Activated CD8-positive, alpha-beta memory T cell treated with anti-CD3 and anti-CD28 coated beads for 1 hour (primary cell): ENCODE measurements at regions not wholly inside any gene's neighbourhood (a gene's known extent, or its start where the extent isn't known, plus 50 kb on each side); places are given as distances from the start of the nearest gene placed in this dataset.

Source experiments
- DNase-seq, 2 donors: peaks; one replicate each; pipeline ENCODE4 v3.0.0-alpha.2; 2020; ENCODE audit warnings: low read depth in 1 of 2; ENCODE audit errors: extremely low read depth in 1 of 2

DNA sequence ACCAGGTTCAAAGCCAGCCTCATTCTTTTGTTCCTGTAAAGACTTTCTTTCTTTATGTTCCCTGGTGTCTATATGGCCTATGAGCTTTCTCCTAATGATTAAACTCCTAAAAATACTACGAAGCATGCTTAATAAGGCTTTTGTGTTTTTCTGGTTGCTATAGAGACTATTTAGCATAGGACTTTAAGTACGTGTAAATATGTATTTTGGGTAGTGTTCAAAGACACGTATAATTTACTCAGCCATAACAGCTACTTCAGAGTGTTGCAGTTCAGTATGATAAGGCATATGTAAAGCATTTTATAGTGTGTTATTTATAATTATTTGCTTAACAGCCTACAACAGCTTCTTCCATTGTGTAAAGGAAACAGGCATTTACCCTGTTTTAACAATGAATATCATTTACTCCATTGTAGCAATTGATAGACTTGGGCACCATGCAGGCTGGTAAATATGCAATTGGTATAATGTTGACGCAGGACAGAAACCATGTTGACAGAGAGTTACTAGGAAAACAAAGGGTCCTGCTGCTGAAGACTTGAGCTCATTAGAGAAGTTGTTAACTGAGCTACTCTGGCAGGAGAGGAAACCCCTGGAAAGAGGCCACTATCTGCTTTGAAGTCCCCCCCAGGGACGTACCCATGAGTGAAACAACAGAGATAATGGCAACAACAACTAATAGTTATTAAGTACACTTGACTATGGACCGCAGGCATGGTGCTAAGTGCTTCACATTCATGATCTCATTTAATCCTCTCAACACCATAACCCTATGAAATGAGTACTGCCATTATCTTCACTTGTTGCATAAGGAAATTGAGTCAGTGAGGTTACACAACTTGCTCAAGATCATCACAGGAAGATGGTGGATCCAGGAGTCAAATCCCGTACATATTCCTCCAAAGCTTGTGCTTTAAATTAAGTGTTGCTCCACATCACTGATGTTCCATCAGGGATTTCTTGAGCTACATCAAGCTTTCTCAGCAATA is 342.2 kb upstream of the DYNLRB2 start:
- no peak for DNase-seq

DNA sequence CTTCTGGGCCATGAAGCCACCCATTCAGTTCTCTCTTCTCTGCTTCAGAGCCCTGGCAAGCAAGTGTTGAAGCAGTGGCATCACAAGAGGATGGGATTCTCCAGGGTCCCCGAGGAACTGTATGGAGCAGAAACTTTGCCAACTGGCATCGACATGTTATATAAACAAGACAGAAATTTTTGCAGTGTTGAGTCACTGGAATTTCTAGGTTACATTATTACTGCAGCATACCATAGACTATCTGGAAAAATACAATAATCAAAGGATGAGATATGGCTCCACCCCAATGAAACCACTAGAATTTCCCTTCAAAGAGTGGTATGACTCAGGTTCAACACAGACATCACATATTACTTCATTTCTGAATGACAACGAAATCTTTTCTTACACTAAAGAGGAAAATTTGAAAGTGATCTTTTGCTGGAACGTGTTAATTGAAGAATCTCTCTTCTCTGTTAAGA is 343.0 kb upstream of the DYNLRB2 start:
- no peak for DNase-seq

DNA sequence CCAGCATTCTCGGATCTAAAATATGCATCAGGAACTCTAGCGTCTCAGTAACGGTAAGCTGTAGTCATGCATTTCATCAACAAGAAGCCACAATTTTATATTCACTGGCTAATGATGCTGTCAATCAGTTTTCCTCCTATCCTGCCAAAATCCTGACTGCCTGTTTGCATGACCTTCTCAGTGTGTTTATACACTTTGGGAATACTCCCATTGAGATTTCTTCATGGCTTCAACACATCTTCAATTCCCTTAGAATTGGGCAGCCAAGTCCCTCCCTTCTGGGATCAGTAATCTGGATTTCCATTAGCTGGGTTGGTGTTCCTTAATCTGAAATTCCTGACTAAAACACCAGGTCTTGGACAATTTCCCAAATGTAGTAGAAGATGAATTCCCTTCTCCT is 348.9 kb upstream of the DYNLRB2 start:
- DNase-seq, result no peak

DNA sequence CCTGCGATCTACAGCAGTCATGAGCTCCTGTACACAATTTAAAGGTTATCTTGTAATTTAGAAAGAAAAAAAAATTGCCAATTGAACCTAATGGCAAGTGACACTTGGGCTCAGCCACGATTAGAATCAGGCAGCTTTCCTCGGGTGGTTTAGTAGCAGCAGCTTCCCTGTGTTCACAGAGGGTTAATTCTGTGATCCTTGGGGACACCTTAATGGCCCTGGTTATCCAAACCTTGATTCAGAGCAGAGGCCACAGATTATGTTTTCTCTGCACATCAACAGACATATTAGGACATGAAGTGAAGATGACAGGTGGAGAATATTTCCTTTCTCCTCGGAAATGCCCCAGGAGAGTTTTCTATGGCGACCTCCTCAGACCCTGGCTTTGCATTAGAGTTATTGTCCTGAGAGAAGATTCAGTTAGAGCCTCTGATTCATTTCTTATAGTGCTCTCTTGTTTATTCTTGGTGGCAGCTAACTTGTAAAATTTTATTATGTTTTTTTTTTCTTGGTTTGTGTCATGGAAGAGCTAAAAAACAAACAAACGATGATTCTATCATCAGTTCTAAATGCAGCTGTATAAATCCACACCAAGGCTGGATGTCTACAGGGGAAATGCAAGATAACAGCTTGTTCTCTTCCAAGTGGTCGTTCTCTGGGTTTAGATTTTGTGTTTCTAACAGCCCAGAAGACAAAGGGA is 351.2 kb upstream of the DYNLRB2 start:
- DNase-seq, result no peak

DNA sequence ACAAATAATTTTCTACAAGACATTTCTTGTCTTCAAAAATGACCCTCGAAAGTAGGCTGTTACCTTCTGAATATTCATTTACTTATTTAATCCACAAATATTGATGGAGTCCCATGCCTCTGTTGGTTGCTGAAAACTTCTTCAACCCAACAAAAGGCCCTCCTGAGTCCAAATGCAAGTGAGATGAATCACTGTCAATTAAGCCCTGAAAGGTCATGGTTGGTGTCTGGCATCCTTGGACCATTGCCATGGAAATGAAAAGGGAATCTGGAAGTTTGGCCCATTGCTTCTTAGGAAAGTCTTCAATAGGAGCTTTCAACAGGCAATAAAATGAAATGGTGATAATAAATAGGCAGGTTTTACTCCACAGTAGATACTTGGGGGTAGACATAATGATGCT is 364.7 kb upstream of the DYNLRB2 start:
- DNase-seq, result no peak

DNA sequence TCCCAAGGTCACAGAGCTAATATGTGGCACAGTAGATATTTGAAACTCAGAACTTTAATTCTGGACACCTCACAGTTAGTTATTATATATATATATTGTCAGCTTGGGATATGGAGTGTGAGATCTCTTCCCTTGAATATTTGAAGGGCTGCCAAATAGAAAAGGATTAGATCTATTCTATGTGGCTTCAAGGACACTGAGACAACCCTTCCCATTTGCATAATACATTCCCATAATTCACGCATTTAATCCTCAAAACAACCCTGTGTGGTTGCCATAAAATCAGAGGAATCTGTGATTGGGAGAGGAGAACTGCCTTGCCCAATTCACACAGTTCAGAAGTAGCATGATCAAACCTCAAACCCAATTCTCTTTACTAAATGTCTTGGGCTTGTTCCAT is 365.8 kb upstream of the DYNLRB2 start:
- no peak for DNase-seq

DNA sequence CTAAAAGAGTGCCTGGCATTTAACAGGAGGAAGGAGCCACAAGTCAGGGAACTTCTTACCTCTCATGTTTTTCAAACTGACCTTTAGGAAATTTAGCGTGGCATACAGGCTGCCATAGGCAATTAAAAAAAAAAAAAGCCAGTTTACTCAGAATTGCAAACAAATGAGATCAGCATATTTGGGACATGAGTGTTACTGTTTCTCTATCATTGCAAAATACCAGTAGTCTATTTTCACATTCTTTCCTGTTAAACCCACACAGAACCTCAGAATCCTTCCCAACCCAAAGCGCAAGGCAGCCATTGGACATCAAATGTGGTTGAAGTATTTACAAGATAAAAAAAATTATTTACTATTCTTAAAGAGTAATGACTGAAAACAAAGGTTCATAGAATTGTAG is 366.4 kb upstream of the DYNLRB2 start:
- DNase-seq, result no peak

DNA sequence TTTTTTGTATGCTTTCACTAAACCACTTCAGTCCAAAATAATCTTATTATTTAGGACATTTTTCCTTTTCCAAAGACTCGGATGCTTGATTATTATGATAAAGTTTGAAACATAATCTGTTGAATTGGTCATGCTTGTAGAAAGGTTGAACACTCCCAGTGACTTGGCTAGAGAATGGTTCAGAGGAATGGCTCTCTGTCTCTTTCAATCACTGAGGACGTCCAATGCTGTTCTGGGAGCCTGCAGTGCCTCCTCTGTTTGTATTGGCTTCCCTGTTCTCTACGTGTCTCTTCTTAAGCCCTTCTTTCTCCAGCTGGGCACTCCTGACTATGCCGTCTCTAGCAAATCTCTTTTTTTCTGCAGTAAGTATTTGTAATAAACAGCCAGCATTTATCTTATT is 369.0 kb upstream of the DYNLRB2 start:
- DNase-seq, result no peak

DNA sequence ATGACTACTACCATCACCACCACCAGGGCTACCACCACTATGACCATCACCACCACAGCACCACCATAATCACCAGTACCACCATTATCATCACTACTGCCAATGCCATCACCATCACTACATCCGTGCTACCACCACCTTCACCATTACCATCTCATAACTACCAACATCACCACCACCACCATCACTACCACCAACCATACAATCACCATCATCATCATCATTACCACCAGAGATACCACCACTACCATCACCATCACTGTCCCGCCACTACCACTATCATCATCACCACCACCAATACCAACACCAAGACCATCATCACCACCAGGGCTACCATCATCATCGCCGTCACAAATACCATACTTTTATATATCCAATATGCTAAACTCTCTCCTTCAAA is 369.6 kb upstream of the DYNLRB2 start:
- DNase-seq, result no peak

DNA sequence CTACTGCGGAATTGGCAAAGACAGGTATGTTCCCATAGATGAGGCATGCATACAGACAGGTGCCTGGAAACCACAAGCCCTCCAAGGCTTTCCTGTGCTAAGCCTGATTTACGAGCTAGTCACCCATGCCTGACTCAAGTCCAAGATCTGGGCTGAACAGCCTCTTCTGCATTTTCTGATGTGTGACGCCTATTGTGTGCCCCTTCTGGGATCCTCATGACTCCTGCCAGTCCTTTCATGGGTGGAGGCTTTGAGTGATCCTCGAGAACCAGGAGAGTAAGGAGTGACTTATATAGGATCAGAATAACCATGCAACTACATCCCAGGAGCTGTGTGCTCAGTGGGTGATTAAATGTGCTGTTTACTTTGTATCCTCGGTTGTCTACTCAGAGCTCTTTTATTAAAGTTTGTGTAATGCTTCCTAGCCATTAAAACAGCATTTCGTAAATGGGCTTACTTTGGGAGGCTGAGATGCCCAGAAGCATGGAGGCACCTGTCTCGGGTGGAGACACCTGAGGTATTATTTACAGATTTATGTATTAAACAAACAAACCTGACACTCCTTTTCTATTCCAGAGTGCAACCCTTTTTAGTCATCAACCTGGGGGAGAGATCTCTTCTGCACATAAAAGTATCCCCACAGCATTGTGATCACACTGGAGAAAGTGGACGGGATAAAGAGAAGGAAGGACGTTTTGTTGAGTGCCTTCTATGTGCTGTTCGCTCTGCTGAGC is 373.0 kb upstream of the DYNLRB2 start:
- no peak for DNase-seq

DNA sequence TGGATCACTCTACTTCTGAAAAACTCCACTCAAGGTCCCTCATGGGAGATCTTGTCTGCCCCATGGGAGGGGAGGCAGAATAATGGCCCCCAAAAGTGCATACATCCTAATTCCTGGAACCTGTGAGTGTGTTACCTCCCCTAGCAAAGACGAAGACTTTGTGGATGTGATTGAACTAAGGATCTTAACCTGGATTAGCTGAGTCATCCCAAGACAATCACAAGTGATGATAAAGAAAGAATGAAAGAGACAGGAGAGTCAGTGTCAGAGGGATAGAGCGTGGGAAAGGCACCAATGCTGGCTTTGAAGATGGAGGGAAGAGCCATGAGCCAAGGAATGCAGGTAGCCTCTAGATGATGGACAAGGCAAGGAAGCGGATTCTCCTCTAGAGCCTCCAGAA is 374.7 kb upstream of the DYNLRB2 start:
- no peak for DNase-seq

DNA sequence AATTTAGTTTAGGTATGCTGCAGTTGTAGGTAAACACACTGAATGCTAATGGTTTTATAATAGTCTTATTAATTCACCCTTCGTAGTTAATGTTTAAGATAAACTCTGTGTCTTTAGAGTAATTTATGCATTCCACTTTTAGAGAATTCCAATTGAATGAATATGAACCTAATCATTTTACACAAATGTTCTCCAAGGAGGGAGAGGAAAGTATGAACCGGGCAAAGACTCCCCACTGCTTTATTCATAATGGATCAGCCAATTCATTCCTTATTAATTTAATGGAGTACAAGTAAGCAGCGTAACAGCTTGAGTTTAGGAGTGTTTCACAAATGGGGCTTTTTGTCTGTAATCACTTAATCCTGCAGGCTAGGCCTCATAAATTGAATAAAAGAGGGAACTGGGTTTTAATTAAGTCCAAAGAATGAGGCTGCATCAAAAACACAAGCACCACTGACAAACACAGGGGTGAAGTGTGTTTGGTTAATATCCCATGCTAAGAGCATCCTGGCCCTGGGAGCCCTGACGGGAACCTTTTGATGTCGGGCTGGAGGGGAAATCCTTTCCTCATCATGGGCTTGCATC is 375.7 kb upstream of the DYNLRB2 start:
- no peak for DNase-seq

DNA sequence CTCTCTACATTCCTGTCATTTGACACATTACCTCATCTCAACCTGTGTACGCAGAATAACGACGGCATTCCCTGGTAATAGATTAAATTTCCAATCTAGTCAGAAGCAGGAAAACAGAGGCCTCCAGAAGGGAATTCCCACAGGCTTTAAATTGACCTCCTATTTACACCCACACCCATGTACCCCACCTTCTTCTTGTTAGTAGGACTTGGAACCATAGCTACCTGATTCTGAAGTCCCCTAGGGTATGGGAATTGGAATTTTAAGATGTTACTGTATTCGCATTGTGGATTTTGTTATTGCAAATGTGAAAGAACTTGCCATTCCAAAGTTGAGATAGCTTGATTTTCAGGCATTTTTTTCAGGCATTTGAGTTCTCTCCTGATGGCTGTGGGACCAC is 377.5 kb upstream of the DYNLRB2 start:
- DNase-seq, result no peak

DNA sequence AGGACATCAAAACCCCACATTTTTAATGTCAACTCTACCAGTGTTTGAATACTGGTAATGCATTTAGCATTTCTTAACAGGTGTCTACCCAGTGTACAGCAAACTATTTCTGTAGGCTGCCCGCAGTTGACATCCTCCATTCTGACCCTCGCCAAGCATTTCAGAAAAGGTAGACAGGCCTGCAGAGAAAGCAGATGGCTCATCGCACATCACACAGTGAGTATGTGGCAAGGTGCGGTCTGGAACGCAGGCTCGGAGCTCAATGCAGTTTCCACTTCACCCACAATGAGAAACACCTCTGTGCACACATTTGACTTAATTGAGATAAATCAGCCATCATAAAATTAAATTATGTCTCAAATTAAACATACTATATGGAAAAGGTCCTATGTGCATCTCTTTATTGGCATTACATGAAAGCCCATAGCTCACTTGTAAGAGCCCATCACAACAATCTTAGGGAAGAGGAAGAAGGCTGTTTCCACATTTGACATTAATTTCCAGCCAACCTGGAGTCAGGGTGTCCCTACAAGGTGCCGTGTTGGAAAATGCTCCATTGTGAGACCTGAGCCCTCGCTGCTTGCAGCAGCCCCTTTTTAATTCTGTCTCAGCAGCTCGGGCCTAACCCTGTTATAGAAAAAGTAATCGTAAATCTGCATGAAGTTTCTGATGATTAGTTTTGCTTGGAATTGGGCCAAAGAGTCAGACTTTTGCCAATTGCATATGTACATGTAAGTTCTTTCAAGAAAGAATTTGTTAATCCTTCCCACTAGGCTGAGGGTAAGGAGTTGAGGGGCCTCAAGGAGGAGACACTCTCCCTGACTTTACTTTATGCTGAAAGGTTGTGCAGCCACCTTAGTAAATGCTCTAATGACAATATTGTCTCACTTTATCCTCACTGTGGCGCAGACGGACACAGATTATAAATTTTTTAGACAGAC is 378.7 kb upstream of the DYNLRB2 start:
- DNase-seq, result no peak

DNA sequence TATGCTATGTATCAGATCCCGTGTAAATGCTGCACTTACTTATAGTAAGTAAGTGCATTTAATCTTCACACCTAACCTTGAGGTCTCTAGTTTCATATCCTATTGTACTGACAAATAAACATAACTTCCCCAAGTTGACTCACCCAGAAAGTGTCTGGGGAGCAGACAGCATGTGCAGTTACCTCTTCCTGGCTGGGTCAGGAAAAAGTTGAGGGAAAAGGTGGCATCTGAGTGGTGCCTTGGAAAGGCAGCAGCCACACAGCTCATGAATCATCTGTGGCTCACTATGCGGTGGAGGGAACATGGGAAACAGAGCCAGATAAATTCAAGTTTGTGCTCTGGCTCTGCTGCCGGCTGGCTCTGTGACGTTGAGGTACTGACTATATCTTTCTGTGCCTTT is 382.0 kb upstream of the DYNLRB2 start:
- no peak for DNase-seq

DNA sequence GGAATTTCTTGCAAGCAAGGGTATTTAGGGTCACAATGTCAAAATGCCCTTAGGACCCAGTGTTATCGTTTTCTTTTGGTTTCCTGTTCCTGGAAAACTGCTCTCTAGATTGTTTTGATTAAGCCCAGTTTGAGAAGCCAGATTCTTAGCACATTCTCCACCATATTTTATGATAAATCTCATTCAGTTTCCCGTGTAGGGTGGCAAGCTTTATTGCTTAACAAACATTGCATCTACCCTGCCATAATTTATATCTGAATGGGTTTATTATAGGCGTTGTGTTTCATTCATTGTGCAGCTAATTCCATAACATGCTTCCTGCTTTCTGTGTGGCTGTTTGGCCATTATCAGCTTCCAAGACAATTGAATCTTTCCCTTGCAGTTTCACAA is 389.1 kb upstream of the DYNLRB2 start:
- no peak for DNase-seq

DNA sequence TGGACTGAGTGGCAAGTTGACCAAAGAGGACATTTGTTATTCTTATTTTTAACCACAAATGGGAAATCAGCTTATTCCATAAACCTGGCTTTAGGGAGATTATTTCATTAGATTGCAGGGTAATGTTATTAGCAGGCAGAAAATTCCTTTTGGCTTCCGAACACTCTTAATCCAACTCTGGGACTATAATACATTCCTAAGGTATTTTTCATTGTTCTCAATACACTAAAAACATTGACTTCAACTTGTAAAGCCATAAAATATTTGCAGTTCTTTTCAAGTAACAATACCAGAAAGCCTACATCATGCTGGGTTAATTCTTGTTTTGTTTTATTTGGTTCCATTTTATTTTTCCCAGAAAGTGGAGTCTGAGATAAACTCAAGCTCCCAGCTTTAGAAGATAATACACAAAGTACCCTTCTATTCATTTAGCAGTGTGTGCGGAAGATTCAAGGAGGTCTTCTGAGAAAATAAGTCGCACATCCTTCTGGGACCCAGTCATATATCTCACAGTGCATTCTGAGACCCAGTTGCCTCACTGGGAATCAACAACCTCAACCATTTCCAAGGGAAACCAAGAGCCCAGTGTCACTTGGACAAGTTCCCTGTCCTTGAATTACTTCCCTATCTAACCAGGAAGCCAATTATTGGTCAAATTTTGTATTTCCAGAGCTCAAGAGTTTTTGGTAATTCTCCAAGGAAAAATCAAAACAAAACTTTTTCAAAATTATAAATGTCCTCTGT is 389.6 kb upstream of the DYNLRB2 start:
- no peak for DNase-seq

DNA sequence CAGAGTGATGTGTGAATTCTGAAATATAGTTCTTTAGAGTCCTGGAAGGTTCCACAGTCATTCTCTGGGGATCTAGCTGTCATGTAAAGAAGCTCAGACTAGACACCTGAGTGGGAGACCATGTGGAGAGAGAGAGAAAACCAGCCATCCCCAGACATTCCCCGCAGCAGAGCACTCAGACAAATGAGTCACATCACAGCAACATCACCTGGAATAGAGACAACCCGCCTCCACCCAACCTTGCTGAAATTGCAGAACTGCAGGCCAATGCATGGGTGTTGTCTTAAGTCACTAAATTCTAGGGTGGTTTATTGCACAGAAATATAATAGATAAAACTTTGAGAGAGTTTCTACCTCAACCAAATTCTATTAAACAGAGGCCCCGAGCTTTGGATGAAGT is 392.0 kb upstream of the DYNLRB2 start:
- DNase-seq, result no peak

DNA sequence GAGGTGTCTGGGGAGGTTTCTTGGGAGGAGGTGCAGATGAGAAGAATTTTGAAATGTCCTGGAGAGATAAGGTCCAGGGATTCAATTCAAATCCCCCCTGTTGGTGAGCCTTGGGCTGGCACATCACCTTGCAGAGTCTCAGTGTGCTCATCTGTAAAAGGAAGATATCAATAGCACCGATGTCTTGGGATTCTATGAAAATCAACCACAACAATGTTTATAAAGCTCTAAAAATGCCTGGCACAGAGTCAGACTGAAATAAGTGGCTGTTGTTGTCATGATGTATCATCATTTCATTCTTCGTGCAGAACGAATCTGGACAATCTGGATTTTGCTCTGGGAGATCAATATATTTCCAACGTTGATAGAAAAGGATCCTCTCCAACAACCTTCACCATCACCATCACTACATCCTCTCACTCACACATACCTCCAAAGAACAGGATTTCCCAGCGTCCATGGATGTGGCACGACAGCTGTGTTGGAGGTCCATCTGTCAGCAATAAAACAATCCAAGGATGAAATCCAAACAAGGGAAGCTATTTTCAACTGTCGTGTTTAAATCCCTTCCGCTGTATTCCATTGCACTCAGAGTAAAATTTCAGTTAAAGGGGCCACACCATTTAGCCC is 393.7 kb upstream of the DYNLRB2 start:
- no peak for DNase-seq
